NCI-H2081 treated with DMSO at 0.1 percent for 48 hours (cell line): ENCODE measurements at regions not wholly inside any gene's neighbourhood (a gene's known extent, or its start where the extent isn't known, plus 50 kb on each side); places are given as distances from the start of the nearest gene placed in this dataset.

Experiments used
- DNase-seq: peaks from one replicate; lab custom pipeline; 2025; lab: John Stamatoyannopoulos, UW

GRCh38 chr5:158022837-158023236, 163.9 kb upstream of the CLINT1 start:
- no peak for DNase-seq

GRCh38 chr5:158022393-158022792, 163.4 kb upstream of the CLINT1 start:
- DNase-seq, result no peak

DNA sequence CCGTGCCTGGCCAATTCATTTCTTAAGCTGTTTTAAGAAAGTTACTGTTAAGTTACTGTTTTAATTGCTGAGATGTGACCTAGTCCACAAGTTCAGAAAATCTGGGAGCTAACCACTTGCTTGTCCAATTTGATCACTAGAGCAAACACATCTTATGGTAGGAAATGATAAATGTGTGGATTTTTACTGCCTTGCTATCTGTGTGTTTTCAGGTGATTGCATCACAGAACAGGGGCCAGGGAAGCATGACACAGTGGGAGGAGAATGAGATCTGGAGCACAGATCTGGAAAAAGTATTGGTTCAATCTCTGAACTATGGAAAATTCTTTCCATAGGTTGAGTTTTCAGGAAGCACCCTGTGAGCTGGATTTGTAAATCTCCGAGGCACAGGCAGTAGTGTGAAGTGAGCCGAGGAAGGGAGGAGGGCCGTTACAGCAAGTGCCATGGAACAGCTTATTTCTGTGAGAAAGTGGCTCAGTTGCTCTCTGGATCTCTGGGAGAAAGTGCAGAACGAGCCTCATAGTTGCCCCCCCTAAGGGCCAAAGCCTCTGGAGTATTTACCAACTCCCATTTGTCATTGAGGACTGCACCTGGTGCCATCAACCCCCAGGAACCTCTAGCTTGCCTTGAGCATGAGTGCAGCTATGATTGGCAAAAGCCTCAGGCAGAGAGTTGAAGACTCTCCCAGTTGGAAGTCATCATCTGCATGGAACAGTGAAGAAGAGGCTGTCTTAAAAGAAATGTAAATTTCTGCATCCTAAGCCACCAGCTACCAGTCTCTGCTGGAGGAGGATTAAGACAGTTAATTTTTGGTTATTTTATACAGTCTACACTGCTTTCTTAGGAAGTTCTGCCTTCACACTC, 161.8 kb upstream of the CLINT1 start:
- no peak for DNase-seq

DNA sequence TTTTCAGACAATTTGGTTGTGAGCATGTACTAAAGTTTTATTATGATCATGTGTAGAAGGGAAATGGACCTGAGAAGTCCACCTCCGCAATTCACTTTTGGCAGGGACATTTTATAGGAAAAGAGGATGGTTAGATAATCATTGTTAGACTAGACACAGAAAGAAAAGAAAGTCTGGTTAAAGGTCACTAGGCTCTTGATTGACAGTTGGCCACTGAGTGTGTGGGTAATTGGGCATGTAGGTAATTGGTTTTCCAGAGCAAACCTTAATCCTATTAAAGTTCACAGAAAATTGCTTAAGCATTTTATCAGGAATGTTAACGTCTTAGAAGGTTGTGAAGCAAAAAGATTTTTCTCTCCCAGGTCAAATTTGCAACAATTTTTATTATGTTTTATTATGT, 158.5 kb upstream of the CLINT1 start:
- DNase-seq, result no peak

- DNase-seq, result no peak
Measured at GRCh38 chr5:158014372-158014771, 155.4 kb upstream of the CLINT1 start.

GRCh38 chr5:158013939-158014338, 155.0 kb upstream of the CLINT1 start:
- DNase-seq, result no peak

GRCh38 chr5:158013303-158013702, 154.4 kb upstream of the CLINT1 start:
- no peak for DNase-seq

DNA sequence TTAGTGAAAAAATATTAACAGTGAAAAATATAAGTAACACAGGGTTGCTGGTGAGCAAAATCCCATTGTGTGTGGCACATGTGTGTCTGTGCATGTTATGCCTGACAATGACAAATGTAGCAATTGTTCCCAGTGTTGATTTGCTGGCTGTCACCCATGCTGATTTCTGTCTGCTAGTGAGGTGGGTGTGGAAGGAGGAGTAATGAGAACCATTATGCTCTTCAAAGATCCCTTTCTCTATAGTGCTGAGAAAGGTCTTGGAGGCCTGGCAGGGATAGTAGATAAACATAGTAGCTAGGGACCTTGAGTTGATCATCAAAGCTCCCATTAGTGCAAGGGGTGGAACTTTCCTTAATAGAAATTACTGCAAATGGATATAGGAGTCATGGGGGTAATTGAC, 152.5 kb upstream of the CLINT1 start:
- DNase-seq, result no peak

DNA sequence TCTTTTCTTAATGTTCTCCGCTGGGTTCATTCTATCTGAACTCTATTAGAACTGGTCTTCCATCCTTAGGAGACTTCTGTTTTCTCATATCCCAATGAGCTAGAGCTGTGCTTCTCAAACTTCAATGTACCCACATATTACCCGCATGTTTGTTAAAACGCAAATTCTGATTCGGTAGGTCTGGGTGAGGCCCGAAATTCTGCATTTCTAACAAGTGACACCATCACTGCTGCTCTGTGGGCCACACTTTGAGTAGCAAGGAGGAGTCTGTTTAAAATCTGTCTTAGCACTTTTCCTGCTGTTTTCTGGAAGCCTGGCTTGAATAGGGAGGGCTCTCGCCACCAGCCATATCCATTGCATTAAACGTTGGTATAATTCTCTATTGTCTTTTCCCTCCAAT, 151.9 kb upstream of the CLINT1 start:
- DNase-seq, result no peak

- DNase-seq, result no peak
Measured at GRCh38 chr5:158007336-158007735, 148.4 kb upstream of the CLINT1 start.

DNA sequence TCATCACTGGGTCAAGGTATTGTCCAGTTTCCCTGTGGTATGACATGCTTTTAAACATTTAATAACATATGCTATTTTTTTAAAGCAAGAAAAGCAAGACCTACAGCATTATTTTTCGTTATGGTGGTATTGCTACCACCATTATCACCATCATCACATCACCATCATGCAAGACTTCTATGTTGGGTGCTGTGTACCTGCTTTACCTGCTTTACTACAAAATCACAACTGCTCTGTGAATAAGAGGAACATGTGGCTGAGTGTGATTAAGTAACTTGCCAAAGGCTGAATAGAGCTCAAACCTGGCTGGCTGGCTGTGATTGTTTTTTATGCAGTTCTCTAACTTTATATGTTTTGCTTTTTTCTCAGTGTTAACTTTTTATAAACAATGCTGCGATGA, 140.8 kb upstream of the CLINT1 start:
- DNase-seq, result no peak

GRCh38 chr5:157997991-157998504, 139.1 kb upstream of the CLINT1 start:
- no peak for DNase-seq

GRCh38 chr5:157994906-157995519, 136.1 kb upstream of the CLINT1 start:
- no peak for DNase-seq

GRCh38 chr5:157993986-157994691, 135.2 kb upstream of the CLINT1 start:
- DNase-seq, result no peak

- no peak for DNase-seq
Measured at GRCh38 chr5:157993201-157993600, 134.3 kb upstream of the CLINT1 start.

- no peak for DNase-seq
Measured at GRCh38 chr5:157990583-157991181, 131.7 kb upstream of the CLINT1 start.

DNA sequence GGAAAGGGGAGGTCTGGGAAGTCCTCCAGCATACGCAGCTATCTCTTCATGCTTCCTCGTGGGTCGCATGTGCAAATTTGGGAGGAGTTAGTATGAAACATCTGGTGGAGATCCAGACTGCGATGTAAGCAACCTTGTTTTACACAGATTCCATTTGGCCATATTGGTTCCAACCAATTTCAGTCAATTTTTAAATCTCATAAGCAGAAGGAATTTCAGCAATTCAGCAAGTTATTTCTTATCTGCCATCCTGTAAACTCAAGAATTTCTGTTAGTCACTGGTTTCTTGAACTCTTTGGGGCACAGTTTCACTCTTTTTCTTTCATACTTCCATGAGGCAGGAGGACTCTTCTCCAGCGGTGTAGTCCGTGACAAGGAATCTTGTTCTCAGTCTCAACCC, 130.4 kb upstream of the CLINT1 start:
- DNase-seq, result no peak

- DNase-seq, result no peak
Measured at GRCh38 chr5:157987259-157987658, 128.3 kb upstream of the CLINT1 start.

DNA sequence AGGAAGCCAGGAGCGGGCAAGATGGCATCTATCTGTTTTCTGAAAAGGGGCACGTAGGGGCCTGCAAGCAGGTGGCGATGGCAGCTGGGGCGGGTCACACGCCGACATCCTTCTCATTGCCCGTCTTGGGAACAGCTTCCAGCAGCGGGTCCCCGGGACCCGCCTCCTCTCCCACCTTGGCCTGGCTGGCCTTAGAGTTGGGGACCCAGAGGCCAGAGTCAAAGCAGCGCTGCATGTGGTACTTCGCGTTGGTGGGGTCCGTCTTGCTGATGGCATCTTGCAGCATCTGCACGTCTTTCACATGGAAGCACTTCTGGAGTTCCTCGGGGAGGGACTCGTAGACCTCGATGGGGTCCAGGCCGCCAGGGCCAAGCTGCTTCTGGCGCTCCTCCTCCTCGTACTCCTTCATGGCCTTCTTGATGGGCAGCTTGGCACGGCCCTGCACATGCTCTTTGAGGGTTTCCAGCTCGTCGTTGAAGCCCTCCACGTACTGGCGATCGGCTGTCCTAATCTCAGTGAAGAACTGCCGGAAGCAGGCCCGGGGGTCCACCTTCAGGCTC, 127.6 kb upstream of the CLINT1 start:
- DNase-seq, result no peak

GRCh38 chr5:157984611-157985010, 125.7 kb upstream of the CLINT1 start:
- no peak for DNase-seq

GRCh38 chr5:157983906-157984551, 125.1 kb upstream of the CLINT1 start:
- DNase-seq, result no peak

- no peak for DNase-seq
Measured at GRCh38 chr5:157978061-157978460, 119.1 kb upstream of the CLINT1 start.
